Activated naive CD4-positive, alpha-beta T cell treated with anti-CD3 and anti-CD28 coated beads, Interleukin-2, amount 50 U/mL, for 16 hours (primary cell): ENCODE measurements at regions not wholly inside any gene's neighbourhood (a gene's known extent, or its start where the extent isn't known, plus 50 kb on each side); places are given as distances from the start of the nearest gene placed in this dataset.

Experiments
- DNase-seq: peaks from one replicate; pipeline ENCODE4 v3.0.0-alpha.2; 2020

- no peak for DNase-seq
Measured at GRCh38 chr17:73787076-73788059, 143.1 kb upstream of the SDK2 start.

GRCh38 chr17:73788111-73788510 is 143.9 kb upstream of the SDK2 start:
- no peak for DNase-seq

- DNase-seq = no peak
Measured at GRCh38 chr17:73791121-73791520, 146.9 kb upstream of the SDK2 start.

- no peak for DNase-seq
Measured at GRCh38 chr17:73791631-73792030, 147.4 kb upstream of the SDK2 start.

GRCh38 chr17:73792994-73793393 is 148.7 kb upstream of the SDK2 start:
- no peak for DNase-seq

- no peak for DNase-seq
Measured at GRCh38 chr17:73794336-73794735, 150.1 kb upstream of the SDK2 start.

GRCh38 chr17:73795730-73796129 is 151.5 kb upstream of the SDK2 start:
- no peak for DNase-seq

GRCh38 chr17:73797594-73798110 is 153.4 kb upstream of the SDK2 start:
- no peak for DNase-seq

- no peak for DNase-seq
Measured at GRCh38 chr17:73798111-73798748, 154.0 kb upstream of the SDK2 start.

- no peak for DNase-seq
Measured at GRCh38 chr17:73799096-73799495, 154.9 kb upstream of the SDK2 start.

- DNase-seq = no peak
Measured at GRCh38 chr17:73799781-73800627, 155.8 kb upstream of the SDK2 start.

- DNase-seq = no peak
Measured at GRCh38 chr17:73800893-73801292, 156.6 kb upstream of the SDK2 start.

GRCh38 chr17:73801455-73802100 is 157.3 kb upstream of the SDK2 start:
- no peak for DNase-seq

GRCh38 chr17:73802314-73802713 is 158.1 kb upstream of the SDK2 start:
- DNase-seq = no peak

- DNase-seq = no peak
Measured at GRCh38 chr17:73802871-73803270, 158.6 kb upstream of the SDK2 start.

- no peak for DNase-seq
Measured at GRCh38 chr17:73803964-73804435, 159.8 kb upstream of the SDK2 start.

- DNase-seq = no peak
Measured at GRCh38 chr17:73806768-73807167, 162.5 kb upstream of the SDK2 start.

- no peak for DNase-seq
Measured at GRCh38 chr17:73813201-73813600, 169.0 kb upstream of the SDK2 start.

GRCh38 chr17:73814075-73814474 is 169.8 kb upstream of the SDK2 start:
- no peak for DNase-seq

- DNase-seq = no peak
Measured at GRCh38 chr17:73815474-73815873, 171.2 kb upstream of the SDK2 start.

- DNase-seq = no peak
Measured at GRCh38 chr17:73819440-73820395, 175.5 kb upstream of the SDK2 start.
